ENCODE measurements at regions not wholly inside any gene's neighbourhood (a gene's known extent, or its start where the extent isn't known, plus 50 kb on each side); places are given as distances from the start of the nearest gene placed in this dataset.

DNA sequence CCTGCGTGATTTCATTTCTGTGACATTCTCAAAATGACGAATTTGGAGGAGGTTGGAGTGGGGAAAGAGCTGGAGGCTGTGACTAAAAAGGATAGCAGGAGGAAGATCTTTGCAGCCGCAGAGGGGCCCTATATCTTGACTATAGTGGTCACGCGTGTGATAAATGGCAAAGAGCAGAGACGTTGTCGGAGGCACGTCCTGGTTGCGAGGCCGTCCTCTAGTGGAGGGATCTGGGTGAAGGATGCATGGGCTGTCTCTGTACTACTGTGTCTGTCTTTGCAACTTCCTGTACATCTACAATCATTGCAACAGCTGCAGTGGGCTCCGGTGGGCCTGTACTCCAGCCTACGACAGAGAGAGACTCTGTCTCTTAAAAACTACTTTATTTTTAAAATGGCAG is 76.6 kb downstream of the YTHDF1 start:
- TF ChIP-seq ZNF263 (CRISPR knock-in tag; IDR thresholded peaks at IDR 0.05; ENCODE audit: borderline replicate concordance) (no peak), ZNF217 (CRISPR knock-in tag; IDR thresholded peaks at IDR 0.05) (no peak)

Measured in K562 (cell line).